ENCODE measurements at regions not wholly inside any gene's neighbourhood (a gene's known extent, or its start where the extent isn't known, plus 50 kb on each side); places are given as distances from the start of the nearest gene placed in this dataset.

DNA sequence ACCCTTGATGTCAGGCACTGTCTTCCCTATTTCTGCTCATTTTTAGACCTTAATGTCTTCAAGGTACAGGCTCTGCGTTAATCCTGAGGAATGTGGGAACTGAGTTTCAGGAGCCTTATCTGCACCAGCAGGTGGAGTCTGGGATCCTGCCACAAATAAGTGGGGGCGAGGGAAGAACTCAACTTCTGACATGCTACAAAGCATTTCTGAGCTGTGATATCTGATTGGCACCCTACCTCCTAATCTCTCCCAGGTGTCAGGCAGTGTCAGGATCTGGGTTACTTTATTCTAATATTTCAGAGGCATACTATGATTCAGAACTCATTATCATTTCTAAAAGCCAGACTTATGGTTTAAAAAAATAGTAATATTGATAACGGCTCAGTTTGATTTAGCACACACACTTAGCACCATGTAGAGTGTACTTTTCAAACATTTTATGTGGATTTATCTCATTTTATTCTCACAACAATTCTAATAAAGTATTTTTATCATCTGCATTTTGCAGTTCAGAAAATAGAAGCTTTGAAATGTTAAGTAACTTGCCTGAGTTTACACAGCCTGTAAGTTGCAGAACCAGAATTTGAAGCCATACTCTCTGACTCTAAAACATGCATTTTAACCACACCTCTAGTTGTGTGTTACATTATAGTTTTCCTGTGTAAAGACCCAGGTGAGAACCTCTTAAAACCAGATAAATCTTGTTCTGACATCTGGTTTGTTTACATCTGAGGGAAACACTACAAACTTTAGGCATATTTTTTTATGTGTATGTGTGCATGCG, 358.6 kb downstream of the TDRD3 start:
- Histone ChIP-seq H3K36me3 (ENCODE audit: insufficient read depth, low read length) (no peaks in the 10 kb centered on the region), H3K4me3 (ENCODE audit: low read depth, low read length, poor library complexity, severe bottlenecking) (no peak overlapping the region), H3K9me3 (ENCODE audit: low read length) (no peaks in the 10 kb centered on the region), H2AFZ (ENCODE audit: low read length) (no peak overlapping the region), H4K20me1 (ENCODE audit: insufficient read depth, low read length) (no peaks in the 10 kb centered on the region), H3K4me2 (ENCODE audit: low read length) (no peak overlapping the region), H3K4me1 (ENCODE audit: insufficient read depth, low read length, poor library complexity, severe bottlenecking) (no peaks in the 10 kb centered on the region), H3K9me2 (ENCODE audit: insufficient read depth, low read length) (no peaks in the 10 kb centered on the region), H3K27ac (ENCODE audit: low read depth, low read length, poor library complexity, severe bottlenecking) (no peak overlapping the region), H3K79me2 (ENCODE audit: insufficient read depth, low read depth, low read length) (no peaks in the 10 kb centered on the region)
- ChIA-PET CTCF (ENCODE audit: unreplicated experiment) (no interaction called here), POLR2A (interaction anchor here (0.6 kb wide), 1 partner anchor 32 kb away, joined by 3 read pairs; no protein-coding TSS in a partner anchor)
- TF ChIP-seq EZH2phosphoT487 (IDR thresholded peaks at IDR 0.05; ENCODE audit: borderline replicate concordance, low read depth, low read length) (no peak), CTCF (conservative IDR thresholded peaks at IDR 0.05; ENCODE audit: low read length) (no peak)
- DNase-seq (ENCODE audit: low spot score) = no peak
- intact Hi-C loops (cut with micrococcal nuclease; ENCODE audit: unreplicated experiment) = no loop called here
- BruUV-seq (replicated peaks) = no TSS peak

GRCh38 chr13:60754211-60755090, 357.4 kb downstream of the TDRD3 start:
- Histone ChIP-seq H3K4me3 (ENCODE audit: low read depth, low read length, poor library complexity, severe bottlenecking) (no peak overlapping the region), H2AFZ (ENCODE audit: low read length) (no peak overlapping the region), H3K79me2 (ENCODE audit: insufficient read depth, low read depth, low read length) (no peaks in the 10 kb centered on the region), H4K20me1 (ENCODE audit: insufficient read depth, low read length) (no peaks in the 10 kb centered on the region), H3K9me2 (ENCODE audit: insufficient read depth, low read length) (no peaks in the 10 kb centered on the region), H3K36me3 (ENCODE audit: insufficient read depth, low read length) (no peaks in the 10 kb centered on the region), H3K4me2 (ENCODE audit: low read length) (no peak overlapping the region), H3K4me1 (ENCODE audit: insufficient read depth, low read length, poor library complexity, severe bottlenecking) (no peaks in the 10 kb centered on the region), H3K27ac (ENCODE audit: low read depth, low read length, poor library complexity, severe bottlenecking) (no peak overlapping the region), H3K9me3 (ENCODE audit: low read length) (no peaks in the 10 kb centered on the region)
- TF ChIP-seq EZH2phosphoT487 (IDR thresholded peaks at IDR 0.05; ENCODE audit: borderline replicate concordance, low read depth, low read length) (no peak), CTCF (conservative IDR thresholded peaks at IDR 0.05; ENCODE audit: low read length) (no peak)
- POLR2A ChIA-PET = interaction anchor here (0.6 kb wide), 2 partner anchors 33 to 380 kb away, joined by 3 read pairs; no protein-coding TSS in a partner anchor
- BruUV-seq (replicated peaks) = no TSS peak
- intact Hi-C loops (cut with micrococcal nuclease; ENCODE audit: unreplicated experiment) = no loop called here
- CTCF ChIA-PET (ENCODE audit: unreplicated experiment) = no interaction called here
- DNase-seq (ENCODE audit: low spot score) = no peak
